ENCODE measurements at regions not wholly inside any gene's neighbourhood (a gene's known extent, or its start where the extent isn't known, plus 50 kb on each side); places are given as distances from the start of the nearest gene placed in this dataset.

GRCh38 chr5:102690910-102691309, 64.2 kb upstream of the PAM start:
- Histone ChIP-seq H3K9me3 (no peaks in the 10 kb centered on the region), H3K4me1 (no peaks in the 10 kb centered on the region), H3K27ac (no peak overlapping the region), H3K36me3 (no peaks in the 10 kb centered on the region), H3K27me3 (no peaks in the 10 kb centered on the region), H3K4me3 (no peak overlapping the region)
- TF ChIP-seq, protein P1, sequence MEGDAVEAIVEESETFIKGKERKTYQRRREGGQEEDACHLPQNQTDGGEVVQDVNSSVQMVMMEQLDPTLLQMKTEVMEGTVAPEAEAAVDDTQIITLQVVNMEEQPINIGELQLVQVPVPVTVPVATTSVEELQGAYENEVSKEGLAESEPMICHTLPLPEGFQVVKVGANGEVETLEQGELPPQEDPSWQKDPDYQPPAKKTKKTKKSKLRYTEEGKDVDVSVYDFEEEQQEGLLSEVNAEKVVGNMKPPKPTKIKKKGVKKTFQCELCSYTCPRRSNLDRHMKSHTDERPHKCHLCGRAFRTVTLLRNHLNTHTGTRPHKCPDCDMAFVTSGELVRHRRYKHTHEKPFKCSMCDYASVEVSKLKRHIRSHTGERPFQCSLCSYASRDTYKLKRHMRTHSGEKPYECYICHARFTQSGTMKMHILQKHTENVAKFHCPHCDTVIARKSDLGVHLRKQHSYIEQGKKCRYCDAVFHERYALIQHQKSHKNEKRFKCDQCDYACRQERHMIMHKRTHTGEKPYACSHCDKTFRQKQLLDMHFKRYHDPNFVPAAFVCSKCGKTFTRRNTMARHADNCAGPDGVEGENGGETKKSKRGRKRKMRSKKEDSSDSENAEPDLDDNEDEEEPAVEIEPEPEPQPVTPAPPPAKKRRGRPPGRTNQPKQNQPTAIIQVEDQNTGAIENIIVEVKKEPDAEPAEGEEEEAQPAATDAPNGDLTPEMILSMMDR (IDR thresholded peaks at IDR 0.05) = no peak
- TF ChIP-seq POLR2A (IDR thresholded peaks at IDR 0.05) (no peak), POLR2AphosphoS5 (IDR thresholded peaks at IDR 0.05; ENCODE audit: insufficient read depth in 1 of 2, low read depth in 1 of 2) (no peak)
- intact Hi-C loops (cut with DNase I) = no loop called here
- DNase-seq (ENCODE audit: extremely low spot score in 2 of 2) = no peak

- no peaks in the 10 kb centered on the region for H3K9me3 ChIP-seq
- no peak for TF ChIP-seq POLR2A (IDR thresholded peaks at IDR 0.05)
- TF ChIP-seq POLR2AphosphoS5 (IDR thresholded peaks at IDR 0.05; ENCODE audit: insufficient read depth in 1 of 2, low read depth in 1 of 2) = no peak
- TF ChIP-seq, protein P1 (IDR thresholded peaks at IDR 0.05) = no peak
- H3K27me3 ChIP-seq = no peaks in the 10 kb centered on the region
- DNase-seq (ENCODE audit: extremely low spot score in 2 of 2) = no peak
- H3K4me3 ChIP-seq = no peak overlapping the region
- intact Hi-C loops (cut with DNase I) = no loop called here
- no peak overlapping the region for H3K27ac ChIP-seq
- no peaks in the 10 kb centered on the region for H3K4me1 ChIP-seq
- no peaks in the 10 kb centered on the region for H3K36me3 ChIP-seq
Measured at GRCh38 chr5:102691434-102691833, 63.7 kb upstream of the PAM start.

GRCh38 chr5:102700120-102700831, 54.8 kb upstream of the PAM start:
- TF ChIP-seq, protein P1 (IDR thresholded peaks at IDR 0.05) = no peak
- no peak for TF ChIP-seq POLR2AphosphoS5 (IDR thresholded peaks at IDR 0.05; ENCODE audit: insufficient read depth in 1 of 2, low read depth in 1 of 2)
- intact Hi-C loops (cut with DNase I) = no loop called here

GRCh38 chr5:102700916-102701315, 54.2 kb upstream of the PAM start:
- no peaks in the 10 kb centered on the region for H3K4me1 ChIP-seq
- DNase-seq (ENCODE audit: extremely low spot score in 2 of 2) = no peak
- no peaks in the 10 kb centered on the region for H3K36me3 ChIP-seq
- TF ChIP-seq, protein P1 (IDR thresholded peaks at IDR 0.05) = no peak
- H3K9me3 ChIP-seq = no peaks in the 10 kb centered on the region
- intact Hi-C loops (cut with DNase I) = no loop called here
- no peak overlapping the region for H3K4me3 ChIP-seq
- H3K27ac ChIP-seq = no peak overlapping the region
- no peaks in the 10 kb centered on the region for H3K27me3 ChIP-seq

More at GRCh38 chr5:102700120-102700831, 54.8 kb upstream of the PAM start:
- Histone ChIP-seq H3K27ac (no peak overlapping the region), H3K4me1 (no peaks in the 10 kb centered on the region), H3K4me3 (no peak overlapping the region), H3K27me3 (no peaks in the 10 kb centered on the region), H3K9me3 (no peaks in the 10 kb centered on the region), H3K36me3 (no peaks in the 10 kb centered on the region)
- no peak for DNase-seq (ENCODE audit: extremely low spot score in 2 of 2)

GRCh38 chr5:102701748-102702147, 53.4 kb upstream of the PAM start:
- no peaks in the 10 kb centered on the region for H3K36me3 ChIP-seq
- TF ChIP-seq POLR2A (IDR thresholded peaks at IDR 0.05) (no peak), POLR2AphosphoS5 (IDR thresholded peaks at IDR 0.05; ENCODE audit: insufficient read depth in 1 of 2, low read depth in 1 of 2) (no peak)
- TF ChIP-seq, protein P1 (IDR thresholded peaks at IDR 0.05) = no peak
- no peak for DNase-seq (ENCODE audit: extremely low spot score in 2 of 2)
- no peak overlapping the region for H3K4me3 ChIP-seq
- H3K27me3 ChIP-seq = no peaks in the 10 kb centered on the region
- no peak overlapping the region for H3K27ac ChIP-seq
- intact Hi-C loops (cut with DNase I) = no loop called here
- no peaks in the 10 kb centered on the region for H3K9me3 ChIP-seq
- no peaks in the 10 kb centered on the region for H3K4me1 ChIP-seq
